ENCODE measurements at regions not wholly inside any gene's neighbourhood (a gene's known extent, or its start where the extent isn't known, plus 50 kb on each side); places are given as distances from the start of the nearest gene placed in this dataset.
"Not testable (repeated sequence)": the region's sequence is repeated elsewhere in the genome, so short reads cannot be mapped to it uniquely, and the experiment has no call there.

DNA sequence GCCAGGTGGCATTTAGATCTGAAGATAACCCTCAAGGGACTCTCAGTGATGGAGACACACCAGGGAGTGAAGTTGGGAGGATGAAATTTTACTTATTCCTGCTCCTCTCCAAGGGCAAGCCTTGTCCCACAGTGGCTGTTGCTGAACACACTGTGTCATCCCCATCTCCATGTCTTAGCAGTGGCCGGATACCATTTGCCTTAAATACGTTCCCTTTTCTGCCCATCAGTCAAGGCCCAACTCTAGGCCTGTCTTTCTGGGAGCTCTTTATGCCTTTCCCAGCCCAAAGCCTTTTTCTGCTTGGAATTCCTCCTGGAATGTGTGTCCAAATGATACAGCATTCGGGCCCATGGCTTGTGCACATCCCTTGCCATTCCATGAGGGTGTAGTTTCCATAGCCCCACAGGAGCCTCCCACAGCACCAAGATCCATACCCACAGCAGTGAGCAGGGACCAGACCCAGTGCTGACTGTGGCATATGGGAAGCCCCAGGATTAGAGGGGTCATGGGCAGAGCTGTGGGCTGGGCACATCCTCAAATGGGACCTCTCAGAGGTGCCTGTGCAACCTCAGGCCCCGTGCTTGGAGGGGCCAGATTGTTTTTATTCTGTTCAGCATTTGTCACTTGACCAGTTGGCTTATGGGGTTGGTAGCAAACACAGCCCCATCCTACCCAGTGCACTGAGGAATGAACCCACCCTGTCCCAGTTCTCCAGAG lies 63.7 kb upstream of the PRR23C start:
- 86% methylated on average over 4 of the region's 4 CpGs; no CpG with 5 or more reads in 1 of the 2 donors for WGBS, 2 donors (ENCODE audit: low coverage in 1 of 2)
- H3K27me3 ChIP-seq = no peaks in the 10 kb centered on the region
- H3K27ac ChIP-seq = no peak overlapping the region
- no peak for DNase-seq
- TF ChIP-seq, protein P1, sequence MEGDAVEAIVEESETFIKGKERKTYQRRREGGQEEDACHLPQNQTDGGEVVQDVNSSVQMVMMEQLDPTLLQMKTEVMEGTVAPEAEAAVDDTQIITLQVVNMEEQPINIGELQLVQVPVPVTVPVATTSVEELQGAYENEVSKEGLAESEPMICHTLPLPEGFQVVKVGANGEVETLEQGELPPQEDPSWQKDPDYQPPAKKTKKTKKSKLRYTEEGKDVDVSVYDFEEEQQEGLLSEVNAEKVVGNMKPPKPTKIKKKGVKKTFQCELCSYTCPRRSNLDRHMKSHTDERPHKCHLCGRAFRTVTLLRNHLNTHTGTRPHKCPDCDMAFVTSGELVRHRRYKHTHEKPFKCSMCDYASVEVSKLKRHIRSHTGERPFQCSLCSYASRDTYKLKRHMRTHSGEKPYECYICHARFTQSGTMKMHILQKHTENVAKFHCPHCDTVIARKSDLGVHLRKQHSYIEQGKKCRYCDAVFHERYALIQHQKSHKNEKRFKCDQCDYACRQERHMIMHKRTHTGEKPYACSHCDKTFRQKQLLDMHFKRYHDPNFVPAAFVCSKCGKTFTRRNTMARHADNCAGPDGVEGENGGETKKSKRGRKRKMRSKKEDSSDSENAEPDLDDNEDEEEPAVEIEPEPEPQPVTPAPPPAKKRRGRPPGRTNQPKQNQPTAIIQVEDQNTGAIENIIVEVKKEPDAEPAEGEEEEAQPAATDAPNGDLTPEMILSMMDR (IDR thresholded peaks at IDR 0.05) = no peak
- TF ChIP-seq POLR2A (IDR thresholded peaks at IDR 0.05) (no peak), EP300 (IDR thresholded peaks at IDR 0.05; ENCODE audit: low read depth) (no peak), POLR2AphosphoS5 (IDR thresholded peaks at IDR 0.05) (no peak)
- no peaks in the 10 kb centered on the region for H3K9me3 ChIP-seq
- H3K4me3 ChIP-seq = no peak overlapping the region
- no peaks in the 10 kb centered on the region for H3K36me3 ChIP-seq
- in situ Hi-C loops (cut with MboI; ENCODE audit: low pct_ligation_motif_present in 1 of 4, low pct_unique_long_range_greater_than_20kb in 1 of 4, low sequenced_read_pairs in 3 of 4) = loop anchor here (10.0 to 25.0 kb wide), 3 partner anchors 204 to 216 kb away; no protein-coding TSS in a partner anchor
- intact Hi-C loops (cut with DNase I; ENCODE audit: low total_unique reads) = no loop called here
- no peaks in the 10 kb centered on the region for H3K4me1 ChIP-seq

- Histone ChIP-seq H3K9me3 (no peaks in the 10 kb centered on the region), H3K4me1 (no peaks in the 10 kb centered on the region), H3K36me3 (no peaks in the 10 kb centered on the region), H3K27me3 (no peaks in the 10 kb centered on the region), H3K4me3 (no peak overlapping the region), H3K27ac (no peak overlapping the region)
- DNase-seq = no peak
- WGBS, 2 donors (ENCODE audit: low coverage in 1 of 2) = 79% methylated on average over 5 of the region's 5 CpGs; no CpG with 5 or more reads in 1 of the 2 donors
- intact Hi-C loops (cut with DNase I; ENCODE audit: low total_unique reads) = no loop called here
- no peak for TF ChIP-seq EP300 (IDR thresholded peaks at IDR 0.05; ENCODE audit: low read depth)
- TF ChIP-seq POLR2AphosphoS5 (IDR thresholded peaks at IDR 0.05) = no peak
- TF ChIP-seq, protein P1 (IDR thresholded peaks at IDR 0.05) = no peak
- no peak for TF ChIP-seq POLR2A (IDR thresholded peaks at IDR 0.05)
- in situ Hi-C loops (cut with MboI; ENCODE audit: low pct_ligation_motif_present in 1 of 4, low pct_unique_long_range_greater_than_20kb in 1 of 4, low sequenced_read_pairs in 3 of 4) = loop anchor here (10.0 to 25.0 kb wide), 3 partner anchors 203 to 216 kb away; no protein-coding TSS in a partner anchor
These were observed 64.6 kb upstream of the PRR23C start for GRCh38 chr3:139109271-139109670.

DNA sequence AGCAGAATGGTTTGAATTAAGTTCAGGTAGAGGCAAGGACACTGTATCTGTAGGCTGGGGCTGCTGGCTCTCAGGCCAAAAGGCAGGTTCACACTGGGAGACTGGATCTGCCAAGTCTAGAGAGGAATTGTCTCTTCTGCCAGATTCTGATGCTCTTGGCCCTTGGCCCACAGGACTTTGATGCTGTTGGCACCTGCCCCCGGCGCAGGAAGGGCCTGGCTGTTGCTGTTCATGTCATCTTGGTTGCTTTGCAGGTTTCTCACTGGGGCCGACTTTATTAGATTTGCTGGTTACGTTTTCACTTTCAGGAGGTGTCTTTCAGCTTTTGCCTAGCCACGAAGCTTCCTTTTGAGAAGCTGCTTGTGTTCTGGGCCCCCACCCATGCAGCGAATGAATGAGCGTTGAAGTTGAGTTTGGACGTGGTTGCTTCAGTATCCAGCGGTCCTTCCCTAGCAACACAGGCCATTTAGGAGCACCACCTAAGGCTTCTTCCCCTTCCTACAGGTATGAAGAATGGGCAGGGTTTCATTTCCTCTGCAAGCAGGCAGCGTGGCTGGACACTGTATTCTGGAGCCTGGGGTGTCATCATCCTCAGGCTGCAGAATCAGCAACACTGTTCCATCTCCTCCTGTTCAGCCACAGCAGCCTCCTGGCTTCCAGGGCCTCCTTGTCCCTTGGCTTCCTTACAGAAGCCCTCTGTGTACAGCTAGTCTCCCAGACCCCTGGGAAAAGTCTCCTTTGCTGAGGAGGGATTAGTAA lies 65.6 kb upstream of the PRR23C start:
- Histone ChIP-seq H3K9me3 (no peaks in the 10 kb centered on the region), H3K4me3 (no peak overlapping the region), H3K27ac (no peak overlapping the region), H3K4me1 (no peaks in the 10 kb centered on the region), H3K36me3 (no peaks in the 10 kb centered on the region), H3K27me3 (no peaks in the 10 kb centered on the region)
- in situ Hi-C loops (cut with MboI; ENCODE audit: low pct_ligation_motif_present in 1 of 4, low pct_unique_long_range_greater_than_20kb in 1 of 4, low sequenced_read_pairs in 3 of 4) (loop anchor here in 1 of 4 donors (25.0 kb wide), 1 partner anchor 202 kb away; no protein-coding TSS in a partner anchor), intact Hi-C loops (cut with DNase I; ENCODE audit: low total_unique reads) (loop anchor here (5.0 kb wide), 1 partner anchor 217 kb away; no protein-coding TSS in a partner anchor)
- DNase-seq = peak; percentile 66
- WGBS, 2 donors (ENCODE audit: low coverage in 1 of 2) = 27 to 32% methylated on average over 5 to 10 of the region's 10 CpGs
- TF ChIP-seq EP300 (IDR thresholded peaks at IDR 0.05; ENCODE audit: low read depth) (no peak), POLR2AphosphoS5 (IDR thresholded peaks at IDR 0.05) (no peak), POLR2A (IDR thresholded peaks at IDR 0.05) (no peak)
- TF ChIP-seq, protein P1 (IDR thresholded peaks at IDR 0.05) = no peak

DNA sequence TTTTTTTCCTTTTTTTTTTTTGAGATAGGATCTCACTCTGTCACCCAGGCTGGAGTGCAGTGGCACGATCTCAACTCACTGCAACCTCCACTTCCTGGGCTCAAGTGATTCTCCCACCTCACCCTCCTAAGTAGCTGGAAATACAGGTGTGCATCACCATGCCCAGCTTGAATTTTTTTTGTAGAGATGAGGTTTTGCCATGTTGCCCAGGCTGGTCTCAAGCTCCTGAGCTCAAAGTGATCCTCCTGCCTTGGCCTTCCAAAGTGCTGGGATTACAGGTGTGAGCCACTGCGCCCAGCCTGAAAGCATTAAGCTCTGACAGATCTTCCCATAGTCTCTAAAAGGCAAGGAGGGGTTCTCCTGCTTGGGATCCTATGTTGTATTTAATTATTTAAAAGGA lies 66.2 kb upstream of the PRR23C start:
- in situ Hi-C loops (cut with MboI; ENCODE audit: low pct_ligation_motif_present in 1 of 4, low pct_unique_long_range_greater_than_20kb in 1 of 4, low sequenced_read_pairs in 3 of 4) (loop anchor here in 1 of 4 donors (25.0 kb wide), 1 partner anchor 201 kb away; no protein-coding TSS in a partner anchor), intact Hi-C loops (cut with DNase I; ENCODE audit: low total_unique reads) (loop anchor here (5.0 kb wide), 1 partner anchor 216 kb away; no protein-coding TSS in a partner anchor)
- H3K4me1 ChIP-seq, DNase-seq, H3K27ac ChIP-seq, H3K36me3 ChIP-seq, H3K27me3 ChIP-seq, H3K4me3 ChIP-seq, H3K9me3 ChIP-seq: not testable (repeated sequence)
- WGBS, 2 donors (ENCODE audit: low coverage in 1 of 2) = 73% methylated on average over 2 of the region's 2 CpGs; no CpG with 5 or more reads in 1 of the 2 donors
